ENCODE measurements at regions not wholly inside any gene's neighbourhood (a gene's known extent, or its start where the extent isn't known, plus 50 kb on each side); places are given as distances from the start of the nearest gene placed in this dataset.
"Not testable (repeated sequence)": the region's sequence is repeated elsewhere in the genome, so short reads cannot be mapped to it uniquely, and the experiment has no call there.

DNA sequence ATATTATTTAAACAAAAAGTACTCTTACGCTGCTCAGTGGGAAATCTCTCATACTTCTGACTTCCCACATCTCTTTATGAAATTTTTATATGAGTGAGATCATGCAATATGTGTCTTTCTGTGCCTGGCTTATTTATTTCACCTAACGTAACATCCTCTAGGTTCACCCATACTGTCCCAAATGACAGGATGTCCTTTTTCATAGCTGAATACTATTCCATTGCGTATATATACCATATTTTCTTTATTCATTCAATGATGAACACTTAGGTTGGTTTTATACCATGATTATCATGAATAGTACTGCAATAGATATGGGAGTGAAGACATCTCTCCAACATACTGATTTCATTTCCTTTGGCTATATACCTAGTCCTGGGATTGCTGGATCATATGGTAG is 57.8 kb upstream of the TPP2 start:
- Histone ChIP-seq H3K27ac (ENCODE audit: low read length) (no peak overlapping the region), H3K4me1 (ENCODE audit: control insufficient read depth, insufficient read depth, low read length) (no peaks in the 10 kb centered on the region), H3K9ac (ENCODE audit: low read length in 2 of 2) (no peak overlapping the region), H3K36me3 (ENCODE audit: control insufficient read depth in 2 of 2, insufficient read depth in 2 of 2, low read length in 2 of 2) (no peaks in the 10 kb centered on the region), H3K9me3 (ENCODE audit: control insufficient read depth in 2 of 2, low read length in 2 of 2) (no peaks in the 10 kb centered on the region), H3K27me3 (ENCODE audit: control insufficient read depth in 1 of 2, insufficient read depth in 2 of 2, low read length in 2 of 2) (no peaks in the 10 kb centered on the region), H3K4me3 (ENCODE audit: low read length in 2 of 2) (no peak overlapping the region)

- Histone ChIP-seq H3K9me3 (ENCODE audit: control insufficient read depth in 2 of 2, low read length in 2 of 2) (no peaks in the 10 kb centered on the region), H3K4me1 (ENCODE audit: control insufficient read depth, insufficient read depth, low read length) (no peaks in the 10 kb centered on the region), H3K36me3 (ENCODE audit: control insufficient read depth in 2 of 2, insufficient read depth in 2 of 2, low read length in 2 of 2) (no peaks in the 10 kb centered on the region), H3K27me3 (ENCODE audit: control insufficient read depth in 1 of 2, insufficient read depth in 2 of 2, low read length in 2 of 2) (no peaks in the 10 kb centered on the region), H3K9ac (ENCODE audit: low read length in 2 of 2) (no peak overlapping the region), H3K4me3 (ENCODE audit: low read length in 2 of 2) (no peak overlapping the region), H3K27ac (ENCODE audit: low read length) (no peak overlapping the region)
These were observed 59.9 kb upstream of the TPP2 start for GRCh38 chr13:102536695-102537485.

DNA sequence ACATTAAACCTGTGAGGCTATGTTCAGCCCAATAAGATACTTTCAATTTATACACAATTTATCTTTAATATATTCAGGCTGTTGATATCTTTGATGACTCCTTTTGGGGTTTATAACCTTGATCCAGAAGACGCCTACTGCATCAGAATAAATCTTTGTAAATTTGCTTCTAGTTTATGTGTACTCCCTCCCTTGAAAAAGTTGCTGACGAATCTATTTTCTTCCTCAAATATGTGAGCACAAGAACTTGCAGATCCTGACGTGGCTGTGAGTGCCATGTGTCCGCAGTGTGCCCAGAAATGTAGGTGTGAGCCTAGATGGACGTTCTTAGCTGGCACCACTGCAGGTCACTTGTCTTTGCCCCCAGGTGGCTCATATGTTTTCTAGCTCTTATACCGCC is 60.6 kb upstream of the TPP2 start:
- Histone ChIP-seq H3K4me1 (ENCODE audit: control insufficient read depth, insufficient read depth, low read length) (no peaks in the 10 kb centered on the region), H3K9me3 (ENCODE audit: control insufficient read depth in 2 of 2, low read length in 2 of 2) (no peaks in the 10 kb centered on the region), H3K36me3 (ENCODE audit: control insufficient read depth in 2 of 2, insufficient read depth in 2 of 2, low read length in 2 of 2) (no peaks in the 10 kb centered on the region), H3K27ac (ENCODE audit: low read length) (no peak overlapping the region), H3K27me3 (ENCODE audit: control insufficient read depth in 1 of 2, insufficient read depth in 2 of 2, low read length in 2 of 2) (no peaks in the 10 kb centered on the region), H3K4me3 (ENCODE audit: low read length in 2 of 2) (no peak overlapping the region), H3K9ac (ENCODE audit: low read length in 2 of 2) (no peak overlapping the region)

GRCh38 chr13:102530751-102531150 is 66.0 kb upstream of the TPP2 start:
- Histone ChIP-seq H3K36me3 (ENCODE audit: control insufficient read depth in 2 of 2, insufficient read depth in 2 of 2, low read length in 2 of 2) (no peaks in the 10 kb centered on the region), H3K27me3 (ENCODE audit: control insufficient read depth in 1 of 2, insufficient read depth in 2 of 2, low read length in 2 of 2) (no peaks in the 10 kb centered on the region), H3K27ac (ENCODE audit: low read length) (no peak overlapping the region), H3K4me1 (ENCODE audit: control insufficient read depth, insufficient read depth, low read length) (no peaks in the 10 kb centered on the region), H3K9me3 (ENCODE audit: control insufficient read depth in 2 of 2, low read length in 2 of 2) (no peaks in the 10 kb centered on the region), H3K9ac (ENCODE audit: low read length in 2 of 2) (no peak overlapping the region), H3K4me3 (ENCODE audit: low read length in 2 of 2) (no peak overlapping the region)

GRCh38 chr13:102522251-102522650 is 74.5 kb upstream of the TPP2 start:
- not testable (repeated sequence) for H3K27me3 ChIP-seq (ENCODE audit: control insufficient read depth in 1 of 2, insufficient read depth in 2 of 2, low read length in 2 of 2); H3K36me3 ChIP-seq (ENCODE audit: control insufficient read depth in 2 of 2, insufficient read depth in 2 of 2, low read length in 2 of 2); H3K27ac ChIP-seq (ENCODE audit: low read length); H3K4me3 ChIP-seq (ENCODE audit: low read length in 2 of 2); H3K9ac ChIP-seq (ENCODE audit: low read length in 2 of 2); H3K9me3 ChIP-seq (ENCODE audit: control insufficient read depth in 2 of 2, low read length in 2 of 2); H3K4me1 ChIP-seq (ENCODE audit: control insufficient read depth, insufficient read depth, low read length)

DNA sequence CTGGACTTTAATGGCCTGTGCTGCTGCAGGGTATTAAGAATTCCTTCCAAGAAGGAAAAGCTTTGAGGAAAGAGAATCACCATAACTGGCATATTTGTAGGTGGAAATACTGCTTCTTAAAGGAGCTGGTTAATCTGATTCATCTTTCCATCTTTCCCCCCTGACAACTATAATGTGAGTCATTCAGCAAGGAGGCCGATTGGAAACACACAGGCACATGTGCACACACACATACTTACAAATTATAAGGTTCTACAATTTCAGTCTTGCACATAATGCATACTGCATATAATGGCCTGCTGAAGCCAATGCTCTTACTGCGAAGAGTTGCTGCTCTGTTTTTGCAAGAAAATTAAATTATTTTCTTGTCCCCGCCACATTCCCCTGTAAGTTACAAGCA is 78.8 kb upstream of the TPP2 start:
- H3K4me1 ChIP-seq (ENCODE audit: control insufficient read depth, insufficient read depth, low read length), result no peaks in the 10 kb centered on the region
- H3K27ac ChIP-seq (ENCODE audit: low read length), result no peak overlapping the region
- H3K27me3 ChIP-seq (ENCODE audit: control insufficient read depth in 1 of 2, insufficient read depth in 2 of 2, low read length in 2 of 2), result no peaks in the 10 kb centered on the region
- H3K9ac ChIP-seq (ENCODE audit: low read length in 2 of 2), result no peak overlapping the region
- H3K9me3 ChIP-seq (ENCODE audit: control insufficient read depth in 2 of 2, low read length in 2 of 2), result no peaks in the 10 kb centered on the region
- H3K4me3 ChIP-seq (ENCODE audit: low read length in 2 of 2), result no peak overlapping the region
- no peaks in the 10 kb centered on the region for H3K36me3 ChIP-seq (ENCODE audit: control insufficient read depth in 2 of 2, insufficient read depth in 2 of 2, low read length in 2 of 2)

GRCh38 chr13:102510072-102510471 is 86.7 kb upstream of the TPP2 start:
- H3K36me3 ChIP-seq (ENCODE audit: control insufficient read depth in 2 of 2, insufficient read depth in 2 of 2, low read length in 2 of 2), result no peaks in the 10 kb centered on the region
- no peaks in the 10 kb centered on the region for H3K9me3 ChIP-seq (ENCODE audit: control insufficient read depth in 2 of 2, low read length in 2 of 2)
- H3K9ac ChIP-seq (ENCODE audit: low read length in 2 of 2), result no peak overlapping the region
- no peaks in the 10 kb centered on the region for H3K4me1 ChIP-seq (ENCODE audit: control insufficient read depth, insufficient read depth, low read length)
- H3K27ac ChIP-seq (ENCODE audit: low read length), result no peak overlapping the region
- H3K4me3 ChIP-seq (ENCODE audit: low read length in 2 of 2), result no peak overlapping the region
- no peaks in the 10 kb centered on the region for H3K27me3 ChIP-seq (ENCODE audit: control insufficient read depth in 1 of 2, insufficient read depth in 2 of 2, low read length in 2 of 2)

GRCh38 chr13:102508411-102508810 is 88.4 kb upstream of the TPP2 start:
- Histone ChIP-seq H3K36me3 (ENCODE audit: control insufficient read depth in 2 of 2, insufficient read depth in 2 of 2, low read length in 2 of 2) (no peaks in the 10 kb centered on the region), H3K9ac (ENCODE audit: low read length in 2 of 2) (no peak overlapping the region), H3K4me1 (ENCODE audit: control insufficient read depth, insufficient read depth, low read length) (no peaks in the 10 kb centered on the region), H3K27me3 (ENCODE audit: control insufficient read depth in 1 of 2, insufficient read depth in 2 of 2, low read length in 2 of 2) (no peaks in the 10 kb centered on the region), H3K4me3 (ENCODE audit: low read length in 2 of 2) (no peak overlapping the region), H3K9me3 (ENCODE audit: control insufficient read depth in 2 of 2, low read length in 2 of 2) (no peaks in the 10 kb centered on the region), H3K27ac (ENCODE audit: low read length) (no peak overlapping the region)

GRCh38 chr13:102504002-102504401 is 92.8 kb upstream of the TPP2 start:
- Histone ChIP-seq H3K4me3 (ENCODE audit: low read length in 2 of 2) (no peak overlapping the region), H3K4me1 (ENCODE audit: control insufficient read depth, insufficient read depth, low read length) (no peaks in the 10 kb centered on the region), H3K36me3 (ENCODE audit: control insufficient read depth in 2 of 2, insufficient read depth in 2 of 2, low read length in 2 of 2) (no peaks in the 10 kb centered on the region), H3K9ac (ENCODE audit: low read length in 2 of 2) (no peak overlapping the region), H3K27me3 (ENCODE audit: control insufficient read depth in 1 of 2, insufficient read depth in 2 of 2, low read length in 2 of 2) (no peaks in the 10 kb centered on the region), H3K9me3 (ENCODE audit: control insufficient read depth in 2 of 2, low read length in 2 of 2) (no peaks in the 10 kb centered on the region), H3K27ac (ENCODE audit: low read length) (no peak overlapping the region)

DNA sequence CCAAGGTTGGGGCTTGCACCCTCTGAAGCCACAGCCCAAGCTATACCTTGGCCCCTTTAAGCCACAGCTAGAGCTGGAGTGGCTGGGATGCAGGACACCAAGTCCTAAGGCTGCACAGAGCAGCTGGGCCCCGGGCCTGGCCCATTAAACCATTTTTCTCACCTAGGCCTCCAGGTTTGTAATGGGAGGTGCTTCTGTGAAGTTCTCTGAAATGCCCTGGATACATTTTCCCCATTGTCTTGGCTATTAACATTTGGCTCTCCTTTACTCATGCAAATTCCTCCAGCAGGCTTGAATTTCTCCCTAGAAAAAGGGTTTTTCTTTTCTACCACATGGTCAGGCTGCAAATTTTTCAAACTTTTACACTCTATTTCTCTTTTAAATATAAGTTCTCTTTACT is 93.8 kb upstream of the FGF14 start:
- no peak overlapping the region for H3K27ac ChIP-seq (ENCODE audit: low read length)
- H3K9ac ChIP-seq (ENCODE audit: low read length in 2 of 2), result no peak overlapping the region
- H3K4me1 ChIP-seq (ENCODE audit: control insufficient read depth, insufficient read depth, low read length), result no peaks in the 10 kb centered on the region
- no peaks in the 10 kb centered on the region for H3K9me3 ChIP-seq (ENCODE audit: control insufficient read depth in 2 of 2, low read length in 2 of 2)
- no peaks in the 10 kb centered on the region for H3K36me3 ChIP-seq (ENCODE audit: control insufficient read depth in 2 of 2, insufficient read depth in 2 of 2, low read length in 2 of 2)
- H3K4me3 ChIP-seq (ENCODE audit: low read length in 2 of 2), result no peak overlapping the region
- H3K27me3 ChIP-seq (ENCODE audit: control insufficient read depth in 1 of 2, insufficient read depth in 2 of 2, low read length in 2 of 2), result no peaks in the 10 kb centered on the region

DNA sequence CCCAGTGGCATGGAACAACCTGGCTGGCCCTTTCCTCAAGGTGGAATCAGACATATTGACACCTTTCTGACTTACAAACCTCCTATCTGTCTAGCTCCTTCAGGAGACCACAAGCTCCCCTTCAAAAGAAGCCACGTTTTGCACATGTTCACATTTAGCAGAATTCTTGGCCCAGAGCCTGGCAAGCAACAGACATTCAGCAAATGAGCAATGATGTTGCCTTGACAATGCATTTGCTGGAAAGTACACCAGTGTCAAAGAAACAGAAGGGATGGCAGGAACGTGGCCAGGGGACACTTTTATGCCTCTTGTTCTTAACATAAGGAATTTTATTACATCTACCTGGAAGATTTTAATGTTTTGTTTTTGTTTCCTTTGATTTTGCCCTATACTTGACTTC is 85.5 kb upstream of the FGF14 start:
- Histone ChIP-seq H3K27ac (ENCODE audit: low read length) (no peak overlapping the region), H3K9me3 (ENCODE audit: control insufficient read depth in 2 of 2, low read length in 2 of 2) (no peaks in the 10 kb centered on the region), H3K27me3 (ENCODE audit: control insufficient read depth in 1 of 2, insufficient read depth in 2 of 2, low read length in 2 of 2) (no peaks in the 10 kb centered on the region), H3K4me3 (ENCODE audit: low read length in 2 of 2) (no peak overlapping the region), H3K9ac (ENCODE audit: low read length in 2 of 2) (no peak overlapping the region), H3K36me3 (ENCODE audit: control insufficient read depth in 2 of 2, insufficient read depth in 2 of 2, low read length in 2 of 2) (no peaks in the 10 kb centered on the region), H3K4me1 (ENCODE audit: control insufficient read depth, insufficient read depth, low read length) (no peaks in the 10 kb centered on the region)

All from stomach smooth muscle (tissue), 2 donors.